ENCODE measurements at regions not wholly inside any gene's neighbourhood (a gene's known extent, or its start where the extent isn't known, plus 50 kb on each side); places are given as distances from the start of the nearest gene placed in this dataset.

DNA sequence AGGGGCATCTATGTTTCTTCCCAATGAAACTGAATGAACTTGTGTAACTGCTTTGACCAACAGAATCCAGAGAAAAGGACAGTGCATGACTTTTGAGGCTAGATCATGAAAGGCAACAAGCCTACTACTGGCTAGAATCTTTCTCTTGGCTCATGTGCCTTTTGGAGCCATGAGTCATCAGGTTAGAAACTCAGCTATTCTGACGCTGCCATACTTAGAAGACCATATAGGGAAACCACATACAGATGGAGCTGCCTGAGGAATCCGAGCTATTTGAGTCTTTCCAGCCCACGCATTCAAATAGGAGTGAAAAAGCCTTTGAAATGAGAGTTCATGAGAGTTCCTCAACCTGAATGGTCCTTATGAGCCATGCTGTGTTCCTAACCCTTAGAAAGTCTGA, 738.5 kb upstream of the CHRM3 start:
- H3K27me3 ChIP-seq (ENCODE audit: insufficient read depth, low read depth, low read length), result no peaks in the 10 kb centered on the region
- no peaks in the 10 kb centered on the region for H3K36me3 ChIP-seq (ENCODE audit: insufficient read depth, low read length)
- H2AFZ ChIP-seq (ENCODE audit: low read depth, low read length), result no peak overlapping the region
- no peaks in the 10 kb centered on the region for H3K79me2 ChIP-seq (replicated peaks; ENCODE audit: insufficient read depth, low read length)
- H3K27ac ChIP-seq (ENCODE audit: low read length), result no peak overlapping the region
- H3K9me2 ChIP-seq (ENCODE audit: insufficient read depth, low read length), result no peaks in the 10 kb centered on the region
- H3K9me3 ChIP-seq (ENCODE audit: low read length), result no peaks in the 10 kb centered on the region
- H3F3A ChIP-seq (ENCODE audit: insufficient read depth, low read length, poor library complexity, severe bottlenecking), result no peaks in the 10 kb centered on the region
- H3K9ac ChIP-seq (ENCODE audit: low read length), result no peak overlapping the region
- H3K4me2 ChIP-seq (ENCODE audit: low read length), result no peak overlapping the region
- no peaks in the 10 kb centered on the region for H4K20me1 ChIP-seq (ENCODE audit: insufficient read depth)
- TF ChIP-seq, protein P1, sequence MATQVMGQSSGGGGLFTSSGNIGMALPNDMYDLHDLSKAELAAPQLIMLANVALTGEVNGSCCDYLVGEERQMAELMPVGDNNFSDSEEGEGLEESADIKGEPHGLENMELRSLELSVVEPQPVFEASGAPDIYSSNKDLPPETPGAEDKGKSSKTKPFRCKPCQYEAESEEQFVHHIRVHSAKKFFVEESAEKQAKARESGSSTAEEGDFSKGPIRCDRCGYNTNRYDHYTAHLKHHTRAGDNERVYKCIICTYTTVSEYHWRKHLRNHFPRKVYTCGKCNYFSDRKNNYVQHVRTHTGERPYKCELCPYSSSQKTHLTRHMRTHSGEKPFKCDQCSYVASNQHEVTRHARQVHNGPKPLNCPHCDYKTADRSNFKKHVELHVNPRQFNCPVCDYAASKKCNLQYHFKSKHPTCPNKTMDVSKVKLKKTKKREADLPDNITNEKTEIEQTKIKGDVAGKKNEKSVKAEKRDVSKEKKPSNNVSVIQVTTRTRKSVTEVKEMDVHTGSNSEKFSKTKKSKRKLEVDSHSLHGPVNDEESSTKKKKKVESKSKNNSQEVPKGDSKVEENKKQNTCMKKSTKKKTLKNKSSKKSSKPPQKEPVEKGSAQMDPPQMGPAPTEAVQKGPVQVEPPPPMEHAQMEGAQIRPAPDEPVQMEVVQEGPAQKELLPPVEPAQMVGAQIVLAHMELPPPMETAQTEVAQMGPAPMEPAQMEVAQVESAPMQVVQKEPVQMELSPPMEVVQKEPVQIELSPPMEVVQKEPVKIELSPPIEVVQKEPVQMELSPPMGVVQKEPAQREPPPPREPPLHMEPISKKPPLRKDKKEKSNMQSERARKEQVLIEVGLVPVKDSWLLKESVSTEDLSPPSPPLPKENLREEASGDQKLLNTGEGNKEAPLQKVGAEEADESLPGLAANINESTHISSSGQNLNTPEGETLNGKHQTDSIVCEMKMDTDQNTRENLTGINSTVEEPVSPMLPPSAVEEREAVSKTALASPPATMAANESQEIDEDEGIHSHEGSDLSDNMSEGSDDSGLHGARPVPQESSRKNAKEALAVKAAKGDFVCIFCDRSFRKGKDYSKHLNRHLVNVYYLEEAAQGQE (IDR thresholded peaks at IDR 0.05; ENCODE audit: borderline replicate concordance), result no peak
- TF ChIP-seq EZH2 (IDR thresholded peaks at IDR 0.05; ENCODE audit: borderline replicate concordance, insufficient read depth, low read length, poor library complexity, severe bottlenecking) (no peak), TAF1 (IDR thresholded peaks at IDR 0.05; ENCODE audit: low read depth) (no peak), SMC3 (conservative IDR thresholded peaks at IDR 0.05; ENCODE audit: poor library complexity) (no peak), MXI1 (conservative IDR thresholded peaks at IDR 0.05; ENCODE audit: poor library complexity, severe bottlenecking) (no peak), EP300 (conservative IDR thresholded peaks at IDR 0.05; ENCODE audit: poor library complexity, severe bottlenecking) (no peak), POLR2AphosphoS5 (IDR thresholded peaks at IDR 0.05) (no peak), RAD21 (conservative IDR thresholded peaks at IDR 0.05) (no peak)
- TF ChIP-seq, protein P2, sequence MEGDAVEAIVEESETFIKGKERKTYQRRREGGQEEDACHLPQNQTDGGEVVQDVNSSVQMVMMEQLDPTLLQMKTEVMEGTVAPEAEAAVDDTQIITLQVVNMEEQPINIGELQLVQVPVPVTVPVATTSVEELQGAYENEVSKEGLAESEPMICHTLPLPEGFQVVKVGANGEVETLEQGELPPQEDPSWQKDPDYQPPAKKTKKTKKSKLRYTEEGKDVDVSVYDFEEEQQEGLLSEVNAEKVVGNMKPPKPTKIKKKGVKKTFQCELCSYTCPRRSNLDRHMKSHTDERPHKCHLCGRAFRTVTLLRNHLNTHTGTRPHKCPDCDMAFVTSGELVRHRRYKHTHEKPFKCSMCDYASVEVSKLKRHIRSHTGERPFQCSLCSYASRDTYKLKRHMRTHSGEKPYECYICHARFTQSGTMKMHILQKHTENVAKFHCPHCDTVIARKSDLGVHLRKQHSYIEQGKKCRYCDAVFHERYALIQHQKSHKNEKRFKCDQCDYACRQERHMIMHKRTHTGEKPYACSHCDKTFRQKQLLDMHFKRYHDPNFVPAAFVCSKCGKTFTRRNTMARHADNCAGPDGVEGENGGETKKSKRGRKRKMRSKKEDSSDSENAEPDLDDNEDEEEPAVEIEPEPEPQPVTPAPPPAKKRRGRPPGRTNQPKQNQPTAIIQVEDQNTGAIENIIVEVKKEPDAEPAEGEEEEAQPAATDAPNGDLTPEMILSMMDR (IDR thresholded peaks at IDR 0.05; ENCODE audit: poor library complexity, severe bottlenecking), result no peak
- no peak overlapping the region for H3K4me3 ChIP-seq (ENCODE audit: low read length)

DNA sequence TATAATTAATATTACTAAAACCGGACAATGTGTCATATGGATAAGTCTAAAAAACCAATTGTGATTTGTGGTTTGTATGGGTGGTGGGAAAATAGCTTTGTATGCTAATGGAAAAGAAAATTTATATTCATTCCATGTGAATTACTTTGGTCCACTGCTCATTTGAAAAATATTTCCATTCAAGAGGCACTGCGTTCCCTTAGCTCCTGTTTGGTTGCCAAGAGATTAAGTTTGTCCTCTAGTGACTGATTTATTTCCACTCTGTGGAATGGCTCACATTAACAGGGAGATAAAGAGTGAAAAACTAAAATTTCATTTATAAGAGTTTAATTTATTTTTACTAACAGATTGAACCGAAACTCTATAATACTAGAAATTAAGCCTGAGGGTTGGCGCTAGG, 744.1 kb upstream of the CHRM3 start:
- Histone ChIP-seq H3F3A (ENCODE audit: insufficient read depth, low read length, poor library complexity, severe bottlenecking) (no peaks in the 10 kb centered on the region), H3K9me3 (ENCODE audit: low read length) (no peaks in the 10 kb centered on the region), H3K9ac (ENCODE audit: low read length) (no peak overlapping the region), H3K27me3 (ENCODE audit: insufficient read depth, low read depth, low read length) (no peaks in the 10 kb centered on the region), H2AFZ (ENCODE audit: low read depth, low read length) (no peak overlapping the region), H3K36me3 (ENCODE audit: insufficient read depth, low read length) (no peaks in the 10 kb centered on the region), H3K4me3 (ENCODE audit: low read length) (no peak overlapping the region), H3K79me2 (replicated peaks; ENCODE audit: insufficient read depth, low read length) (no peaks in the 10 kb centered on the region), H4K20me1 (ENCODE audit: insufficient read depth) (no peaks in the 10 kb centered on the region), H3K27ac (ENCODE audit: low read length) (no peak overlapping the region), H3K9me2 (ENCODE audit: insufficient read depth, low read length) (no peaks in the 10 kb centered on the region), H3K4me2 (ENCODE audit: low read length) (no peak overlapping the region)
- TF ChIP-seq, protein P2 (IDR thresholded peaks at IDR 0.05; ENCODE audit: poor library complexity, severe bottlenecking), result no peak
- TF ChIP-seq, protein P1 (IDR thresholded peaks at IDR 0.05; ENCODE audit: borderline replicate concordance), result no peak

Measured in neural cell (in vitro differentiated cells).